Trophoblast cell (in vitro differentiated cells and primary cell): ENCODE measurements at regions not wholly inside any gene's neighbourhood (a gene's known extent, or its start where the extent isn't known, plus 50 kb on each side); places are given as distances from the start of the nearest gene placed in this dataset.

Experiments used
- DNase-seq, 2 donors: peaks; one replicate each; pipeline ENCODE4 v3.0.0-alpha.2; 2016
- H2AFZ ChIP-seq: 2 replicates; pipeline ENCODE4 v1.6.1; 2013; ENCODE audit warnings: low read length, moderate library complexity, mild to moderate bottlenecking; ENCODE audit not compliant: insufficient read depth, poor library complexity
- H2AK5ac ChIP-seq: 2 replicates; pipeline ENCODE4 v1.6.1; 2013; ENCODE audit warnings: mild to moderate bottlenecking, low read length
- H2BK120ac ChIP-seq: 2 replicates; pipeline ENCODE4 v1.6.1; 2013; ENCODE audit warnings: low read length, mild to moderate bottlenecking, moderate library complexity; ENCODE audit not compliant: insufficient read depth, poor library complexity
- H2BK12ac ChIP-seq: 2 replicates; pipeline ENCODE4 v1.6.1; 2013; ENCODE audit warnings: mild to moderate bottlenecking, low read length, moderate library complexity
- H2BK5ac ChIP-seq: 2 replicates; pipeline ENCODE4 v1.6.1; 2013; ENCODE audit warnings: low read length, low read depth, moderate library complexity, mild to moderate bottlenecking; ENCODE audit not compliant: poor library complexity
- H3K14ac ChIP-seq: 2 replicates; pipeline ENCODE4 v1.6.1; 2013; ENCODE audit warnings: mild to moderate bottlenecking, low read length
- H3K18ac ChIP-seq: 2 replicates; pipeline ENCODE4 v1.6.1; 2013; ENCODE audit warnings: mild to moderate bottlenecking, low read length
- H3K23ac ChIP-seq: 2 replicates; pipeline ENCODE4 v1.6.1; 2013; ENCODE audit warnings: low read length
- H3K27ac ChIP-seq: 2 replicates; pipeline ENCODE4 v1.5.1; 2013; ENCODE audit warnings: low read depth, mild to moderate bottlenecking, inconsistent platforms, low read length, moderate library complexity
- H3K27me3 ChIP-seq: 2 replicates; pipeline ENCODE4 v1.6.1; 2013; ENCODE audit warnings: inconsistent platforms, mild to moderate bottlenecking, low read length, moderate library complexity; ENCODE audit not compliant: insufficient read depth
- H3K36me3 ChIP-seq, 2 experiments: 1 replicate in 1 of 2; 2 replicates in 1 of 2; pipeline ENCODE4 v1.6.1; 2013; ENCODE audit warnings: low read length in 2 of 2, mild to moderate bottlenecking in 2 of 2, moderate library complexity in 1 of 2; ENCODE audit not compliant: insufficient read depth in 2 of 2, control insufficient read depth in 1 of 2
- H3K4ac ChIP-seq: 2 replicates; pipeline ENCODE4 v1.6.1; 2013; ENCODE audit warnings: low read depth, mild to moderate bottlenecking, low read length, moderate library complexity
- H3K4me1 ChIP-seq, 2 experiments: 1 replicate in 1 of 2; 2 replicates in 1 of 2; pipeline ENCODE4 v1.6.1; 2013; ENCODE audit warnings: low read length in 2 of 2, mild to moderate bottlenecking in 2 of 2, moderate library complexity in 1 of 2; ENCODE audit not compliant: insufficient read depth in 2 of 2, control insufficient read depth in 1 of 2
- H3K4me2 ChIP-seq: 2 replicates; pipeline ENCODE4 v1.6.1; 2013; ENCODE audit warnings: inconsistent platforms, mild to moderate bottlenecking, low read length, moderate library complexity
- H3K4me3 ChIP-seq: 2 replicates; pipeline ENCODE4 v1.5.1; 2013; ENCODE audit warnings: mild to moderate bottlenecking, low read depth, low read length, inconsistent platforms
- H3K79me1 ChIP-seq: one replicate; pipeline ENCODE4 v1.6.1; 2013; ENCODE audit warnings: low read length
- H3K79me2 ChIP-seq: 2 replicates; pipeline ENCODE4 v1.6.1; 2013; ENCODE audit warnings: low read length, mild to moderate bottlenecking; ENCODE audit not compliant: control insufficient read depth, insufficient read depth, poor library complexity
- H3K9ac ChIP-seq: 2 replicates; pipeline ENCODE4 v1.6.1; 2013; ENCODE audit warnings: mild to moderate bottlenecking, low read length
- H3K9me3 ChIP-seq: 2 replicates; pipeline ENCODE4 v1.6.1; 2013; ENCODE audit warnings: low read depth, mild to moderate bottlenecking, control low read depth, inconsistent platforms, low read length; ENCODE audit not compliant: insufficient read depth
- H4K12ac ChIP-seq: 2 replicates; pipeline ENCODE4 v1.6.1; 2013; ENCODE audit warnings: low read depth, mild to moderate bottlenecking, low read length, moderate library complexity
- H4K8ac ChIP-seq: 2 replicates; pipeline ENCODE4 v1.6.1; 2013; ENCODE audit warnings: low read depth, mild to moderate bottlenecking, low read length, moderate library complexity
- H4K91ac ChIP-seq: one replicate; pipeline ENCODE4 v1.6.1; 2013; ENCODE audit warnings: low read depth, mild to moderate bottlenecking, low read length, moderate library complexity
- WGBS: extraction: QIAGEN DNeasy Blood & Tissue Kit; methylation state at CpG from one replicate; pipeline ENCODE4 v1.1.7; 2013; ENCODE audit warnings: missing lambda C conversion rate; ENCODE audit not compliant: insufficient read length, insufficient coverage; ENCODE audit errors: extremely low coverage; 5-methylcytosine and 5-hydroxymethylcytosine counted together

GRCh38 chr4:138312536-138312911 is 70.4 kb upstream of the SLC7A11 start:
- Histone ChIP-seq H3K23ac (no peak overlapping the region), H3K79me1 (no peaks in the 10 kb centered on the region), H3K79me2 (no peaks in the 10 kb centered on the region), H4K8ac (no peak overlapping the region), H3K4me3 (no peak overlapping the region), H2BK12ac (no peak overlapping the region), H3K14ac (no peak overlapping the region), H4K91ac (no peak overlapping the region), H4K12ac (no peak overlapping the region), H3K4ac (no peak overlapping the region), H3K4me1 (peaks cover 3 to 4% of the 10 kb centered on the region in 2 experiments), H3K4me2 (no peak overlapping the region), H2AK5ac (no peak overlapping the region), H3K18ac (no peak overlapping the region), H3K27me3 (no peaks in the 10 kb centered on the region), H3K9me3 (no peaks in the 10 kb centered on the region), H3K36me3 (no peaks in the 10 kb centered on the region), H3K9ac (no peak overlapping the region), H2BK120ac (no peak overlapping the region), H3K27ac (no peak overlapping the region), H2AFZ (no peak overlapping the region), H2BK5ac (no peak overlapping the region)
- WGBS, result no CpG with 5 or more reads among the region's 1 CpG
- no peak for DNase-seq

DNA sequence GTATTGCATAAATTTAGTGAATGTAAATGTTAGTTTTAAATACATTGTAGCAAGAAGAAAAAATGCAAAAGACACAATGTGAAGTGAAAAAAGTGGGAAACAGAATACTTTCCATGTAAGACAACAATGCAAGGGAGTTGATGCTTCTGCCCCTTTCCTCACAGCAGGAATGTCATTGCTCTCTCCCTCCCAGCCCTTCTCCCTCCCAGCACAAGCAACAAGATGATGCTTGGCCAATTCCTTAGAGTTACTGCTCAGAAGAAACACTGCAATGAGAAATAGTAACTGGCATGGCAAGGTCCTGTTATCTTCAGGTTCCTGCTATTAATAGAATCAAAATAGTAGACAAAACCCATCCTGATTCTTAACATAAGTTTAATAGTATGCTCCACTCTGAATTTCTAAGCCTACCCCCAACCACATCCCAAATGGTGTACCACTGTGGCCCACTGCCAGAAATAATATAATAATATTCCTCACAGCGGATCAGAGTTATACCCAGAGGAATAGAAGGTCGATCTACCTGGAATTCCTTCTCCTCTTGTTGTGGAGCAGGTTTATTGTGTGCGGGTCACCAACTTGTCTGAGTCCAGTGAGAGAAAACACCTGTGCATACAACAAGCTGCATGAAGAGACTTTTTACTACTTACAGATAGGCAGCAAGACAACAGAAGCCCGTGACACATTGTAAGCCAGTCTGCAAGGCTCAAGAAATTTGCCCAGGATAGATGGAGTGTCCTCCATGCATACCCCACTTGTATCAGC is 69.8 kb upstream of the SLC7A11 start:
- H3K9me3 ChIP-seq, result no peaks in the 10 kb centered on the region
- no peaks in the 10 kb centered on the region for H3K36me3 ChIP-seq
- H2BK12ac ChIP-seq, result no peak overlapping the region
- H2AFZ ChIP-seq, result no peak overlapping the region
- DNase-seq, result no peak
- H2BK5ac ChIP-seq, result no peak overlapping the region
- no peak overlapping the region for H4K91ac ChIP-seq
- no peak overlapping the region for H3K27ac ChIP-seq
- no peak overlapping the region for H2BK120ac ChIP-seq
- H3K79me1 ChIP-seq, result no peaks in the 10 kb centered on the region
- no peak overlapping the region for H3K4me2 ChIP-seq
- H3K4ac ChIP-seq, result no peak overlapping the region
- no peak overlapping the region for H3K23ac ChIP-seq
- H3K27me3 ChIP-seq, result no peaks in the 10 kb centered on the region
- no peak overlapping the region for H4K12ac ChIP-seq
- peaks cover 3 to 4% of the 10 kb centered on the region in 2 experiments for H3K4me1 ChIP-seq
- no peak overlapping the region for H3K4me3 ChIP-seq
- no peak overlapping the region for H3K18ac ChIP-seq
- H3K79me2 ChIP-seq, result no peaks in the 10 kb centered on the region
- no peak overlapping the region for H3K9ac ChIP-seq
- H3K14ac ChIP-seq, result no peak overlapping the region
- no CpG with 5 or more reads among the region's 4 CpGs for WGBS
- no peak overlapping the region for H2AK5ac ChIP-seq
- H4K8ac ChIP-seq, result no peak overlapping the region

DNA sequence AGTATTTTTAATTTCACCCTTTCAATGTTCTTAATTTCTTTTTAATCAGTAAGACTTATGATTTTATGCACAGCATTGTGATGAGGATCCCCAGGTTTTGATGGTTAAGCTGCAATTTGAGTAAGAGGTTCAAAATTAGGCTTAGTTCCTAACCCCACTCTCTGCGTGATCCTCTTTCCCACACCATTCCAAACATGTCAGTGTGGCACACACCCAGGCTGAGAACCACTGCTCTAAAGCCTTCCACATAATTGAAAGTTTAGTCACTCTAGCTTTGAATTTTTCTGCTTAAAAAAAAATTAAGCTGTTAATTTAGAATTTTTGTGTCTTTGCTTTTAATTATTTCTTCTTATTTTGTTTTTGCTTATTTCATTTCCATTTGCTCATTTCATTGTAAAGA is 68.8 kb upstream of the SLC7A11 start:
- H2AK5ac ChIP-seq, result no peak overlapping the region
- no peak overlapping the region for H3K27ac ChIP-seq
- H3K14ac ChIP-seq, result no peak overlapping the region
- H2BK120ac ChIP-seq, result no peak overlapping the region
- no peak overlapping the region for H2BK5ac ChIP-seq
- no CpG with 5 or more reads among the region's 1 CpG for WGBS
- H3K4me1 ChIP-seq, result peaks cover 3 to 4% of the 10 kb centered on the region in 2 experiments
- no peak overlapping the region for H3K4ac ChIP-seq
- H3K4me2 ChIP-seq, result no peak overlapping the region
- H4K91ac ChIP-seq, result no peak overlapping the region
- no peaks in the 10 kb centered on the region for H3K36me3 ChIP-seq
- no peak overlapping the region for H4K8ac ChIP-seq
- DNase-seq, result peak in 1 of 2 donors; percentile 36
- no peak overlapping the region for H3K9ac ChIP-seq
- no peak overlapping the region for H2AFZ ChIP-seq
- H3K9me3 ChIP-seq, result no peaks in the 10 kb centered on the region
- no peak overlapping the region for H2BK12ac ChIP-seq
- H4K12ac ChIP-seq, result no peak overlapping the region
- no peaks in the 10 kb centered on the region for H3K79me1 ChIP-seq
- H3K27me3 ChIP-seq, result no peaks in the 10 kb centered on the region
- no peaks in the 10 kb centered on the region for H3K79me2 ChIP-seq
- no peak overlapping the region for H3K4me3 ChIP-seq
- no peak overlapping the region for H3K23ac ChIP-seq
- H3K18ac ChIP-seq, result no peak overlapping the region

GRCh38 chr4:138310498-138310897 is 68.3 kb upstream of the SLC7A11 start:
- Histone ChIP-seq H3K18ac (no peak overlapping the region), H3K36me3 (no peaks in the 10 kb centered on the region), H2AFZ (no peak overlapping the region), H3K79me1 (no peaks in the 10 kb centered on the region), H2AK5ac (no peak overlapping the region), H3K9me3 (no peaks in the 10 kb centered on the region), H2BK12ac (no peak overlapping the region), H4K91ac (no peak overlapping the region), H3K27me3 (no peaks in the 10 kb centered on the region), H3K4me3 (no peak overlapping the region), H2BK5ac (no peak overlapping the region), H3K4me1 (peaks cover 3 to 4% of the 10 kb centered on the region in 2 experiments), H3K9ac (no peak overlapping the region), H4K8ac (no peak overlapping the region), H3K14ac (no peak overlapping the region), H4K12ac (no peak overlapping the region), H3K79me2 (no peaks in the 10 kb centered on the region), H3K4me2 (no peak overlapping the region), H3K4ac (no peak overlapping the region), H3K23ac (no peak overlapping the region), H2BK120ac (no peak overlapping the region), H3K27ac (no peak overlapping the region)
- DNase-seq, result no peak
- no CpG with 5 or more reads among the region's 4 CpGs for WGBS
